ENCODE measurements at regions not wholly inside any gene's neighbourhood (a gene's known extent, or its start where the extent isn't known, plus 50 kb on each side); places are given as distances from the start of the nearest gene placed in this dataset.

DNA sequence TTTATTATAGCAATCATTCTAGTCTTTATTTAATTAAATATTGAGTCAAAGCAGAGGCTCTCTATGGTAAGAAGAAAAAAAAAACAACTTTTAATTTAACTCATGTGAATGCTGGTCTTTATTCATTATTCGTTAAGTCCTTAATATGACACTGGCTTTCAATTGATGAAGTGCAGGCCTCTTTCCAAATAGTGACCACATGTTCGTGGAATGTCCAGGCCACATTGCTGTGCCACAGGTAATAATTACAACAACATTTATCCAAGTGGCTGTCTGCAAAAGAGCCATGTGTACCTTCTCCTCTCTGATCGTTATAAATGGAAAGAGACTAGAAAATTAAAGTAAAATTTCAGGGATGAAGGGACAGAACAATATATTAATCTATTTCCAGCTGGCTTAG, 220.1 kb upstream of the PABPC4L start:
- no peak for DNase-seq (ENCODE audit: low read depth in 4 of 4, low spot score in 3 of 4)

DNA sequence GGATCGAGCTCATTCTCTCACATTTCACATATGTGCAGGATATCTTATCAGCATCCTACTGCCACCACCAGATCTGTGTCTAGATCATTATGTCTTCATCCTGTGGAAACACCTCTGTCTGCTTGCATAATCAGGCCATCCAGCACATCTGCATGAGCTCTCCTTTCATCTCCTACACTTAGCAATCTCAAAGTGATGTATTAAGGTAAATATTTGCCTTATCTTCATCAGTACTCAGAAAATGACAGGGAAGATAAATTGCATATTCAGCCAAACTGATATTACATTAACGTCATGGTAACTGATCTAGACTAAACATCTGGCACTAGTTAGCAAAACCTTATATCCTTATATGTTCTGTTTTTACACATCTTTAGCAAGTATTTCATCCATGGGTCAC, 207.3 kb upstream of the PABPC4L start:
- no peak for DNase-seq (ENCODE audit: low read depth in 4 of 4, low spot score in 3 of 4)

DNA sequence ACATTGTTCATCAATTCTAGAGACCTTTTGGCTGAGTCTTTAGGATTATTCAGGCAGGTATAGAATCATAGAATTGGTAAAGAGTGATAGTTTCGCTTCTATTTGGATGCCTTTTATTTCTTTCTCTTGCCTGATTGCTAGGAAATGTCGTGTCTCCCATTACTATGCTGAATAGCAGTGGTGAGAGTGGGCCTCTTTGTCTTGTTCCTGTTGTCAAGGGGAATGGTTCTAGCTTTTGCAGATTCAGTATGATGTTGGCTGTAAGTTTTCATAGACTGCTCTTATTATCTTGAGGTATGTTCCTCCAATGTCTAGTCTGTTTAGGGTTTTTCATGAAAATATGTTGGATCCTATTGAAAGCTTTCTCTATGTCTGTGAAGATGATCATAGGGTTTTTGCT, 200.2 kb upstream of the PABPC4L start:
- DNase-seq (ENCODE audit: low read depth in 4 of 4, low spot score in 3 of 4): no peak

DNA sequence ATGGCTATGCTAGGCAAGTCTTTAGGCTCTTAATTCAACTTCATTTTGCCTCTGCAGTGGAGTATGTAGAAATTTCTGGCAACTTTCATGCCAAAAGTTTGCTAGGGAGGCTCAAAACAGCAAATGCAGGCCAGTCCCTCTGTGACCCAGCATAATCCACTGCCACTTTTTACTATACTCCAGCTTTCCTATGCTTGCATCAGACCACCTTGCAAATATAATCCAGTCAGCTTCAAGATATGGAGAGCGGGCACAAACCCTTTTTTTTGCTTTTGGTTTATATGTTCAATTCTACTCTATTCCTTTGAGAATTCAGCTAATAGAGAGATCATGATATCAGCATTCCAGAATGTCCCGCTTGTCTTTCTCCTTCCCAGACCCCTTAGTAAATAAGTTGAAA, 192.0 kb upstream of the PABPC4L start:
- DNase-seq (ENCODE audit: low read depth in 4 of 4, low spot score in 3 of 4): no peak

DNA sequence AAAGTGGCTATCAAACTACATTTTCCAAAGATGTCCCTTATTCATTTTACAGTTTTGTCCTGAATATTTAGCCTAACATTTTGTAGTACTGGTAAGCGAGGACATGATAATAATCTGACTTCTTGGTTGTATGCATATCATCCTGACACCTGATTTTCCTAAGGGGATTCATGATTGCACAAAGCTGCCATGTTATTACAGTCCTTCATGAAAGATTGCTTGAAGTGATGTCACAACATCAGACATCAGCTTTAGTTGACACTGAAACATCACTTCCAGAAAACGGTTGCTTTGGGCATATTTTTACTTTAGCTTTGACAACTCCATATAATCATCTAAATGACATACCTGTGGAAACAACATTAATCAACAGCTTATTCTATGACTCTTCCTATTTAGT, 188.7 kb upstream of the PABPC4L start:
- no peak for DNase-seq (ENCODE audit: low read depth in 4 of 4, low spot score in 3 of 4)

DNA sequence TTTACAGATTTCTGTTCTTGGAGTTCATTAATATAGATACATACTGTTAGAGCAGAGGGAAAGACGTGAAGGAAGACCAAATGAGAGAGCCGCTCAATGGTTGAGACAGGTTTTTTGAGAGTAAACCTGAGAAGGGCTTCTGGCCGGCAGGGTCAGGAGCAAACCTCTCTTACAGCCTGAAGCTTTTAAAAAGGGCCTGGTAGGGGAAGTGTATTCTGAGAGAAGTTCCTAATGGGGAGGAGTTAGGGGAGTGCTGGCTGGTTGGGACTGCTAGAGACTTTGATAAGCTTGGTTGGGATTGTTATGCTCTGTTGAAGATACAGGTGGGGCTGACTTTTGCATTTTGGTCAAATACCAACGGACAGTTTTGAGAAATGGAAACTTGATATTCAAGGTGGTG, 186.8 kb upstream of the PABPC4L start:
- DNase-seq (ENCODE audit: low read depth in 4 of 4, low spot score in 3 of 4): no peak

DNA sequence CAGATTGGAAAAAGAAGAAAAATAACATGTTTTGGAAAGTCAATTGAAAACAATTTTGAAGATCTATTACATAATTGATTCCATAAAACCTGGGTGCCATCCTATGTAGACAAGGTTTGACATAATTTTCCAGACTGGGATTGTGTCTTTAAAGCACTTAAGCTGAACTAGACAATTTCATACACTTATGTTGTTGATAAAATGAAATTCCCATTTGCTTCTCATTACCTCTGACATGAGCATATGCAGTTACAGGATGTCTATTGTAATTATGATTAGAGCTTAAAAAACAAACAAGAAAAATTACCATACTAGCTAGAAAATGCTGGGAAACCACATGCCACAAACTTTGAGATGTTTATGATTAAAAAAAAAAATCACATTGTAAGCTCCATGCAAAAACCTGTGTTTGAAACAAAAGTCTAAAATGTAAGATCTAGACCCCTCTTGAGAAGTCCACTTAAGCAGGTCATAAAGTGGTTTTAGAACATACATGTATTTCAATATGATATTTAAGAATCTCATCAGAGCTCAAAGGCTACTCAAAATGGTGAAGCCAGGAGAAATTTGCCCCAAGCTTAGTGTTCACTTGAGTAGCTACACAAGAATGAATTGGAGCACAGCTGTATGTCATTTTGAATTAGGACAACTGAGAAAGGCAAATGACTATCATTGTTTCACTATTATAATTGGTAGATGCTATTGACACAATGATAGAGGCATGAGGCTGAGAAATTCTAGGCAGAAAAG, 181.1 kb upstream of the PABPC4L start:
- no peak for DNase-seq (ENCODE audit: low read depth in 4 of 4, low spot score in 3 of 4)

DNA sequence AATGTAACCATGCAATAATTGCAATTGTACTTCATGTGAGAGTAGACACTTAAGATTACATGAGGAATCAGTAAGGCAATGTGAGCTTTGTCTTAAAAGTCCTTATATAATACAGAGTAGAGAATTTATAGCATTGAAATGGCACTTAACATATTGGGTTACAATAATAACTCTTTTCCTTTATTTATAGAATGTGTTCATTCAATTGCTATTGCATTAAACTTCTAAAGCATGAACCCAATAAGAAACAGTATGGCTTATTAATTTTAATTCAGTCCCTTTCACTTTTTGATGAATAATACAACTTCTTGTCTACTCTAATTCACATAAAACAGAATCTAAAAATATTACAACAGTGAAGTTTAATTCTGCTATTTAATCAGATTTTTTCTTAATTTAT, 174.2 kb upstream of the PABPC4L start:
- DNase-seq (ENCODE audit: low read depth in 4 of 4, low spot score in 3 of 4): no peak

DNA sequence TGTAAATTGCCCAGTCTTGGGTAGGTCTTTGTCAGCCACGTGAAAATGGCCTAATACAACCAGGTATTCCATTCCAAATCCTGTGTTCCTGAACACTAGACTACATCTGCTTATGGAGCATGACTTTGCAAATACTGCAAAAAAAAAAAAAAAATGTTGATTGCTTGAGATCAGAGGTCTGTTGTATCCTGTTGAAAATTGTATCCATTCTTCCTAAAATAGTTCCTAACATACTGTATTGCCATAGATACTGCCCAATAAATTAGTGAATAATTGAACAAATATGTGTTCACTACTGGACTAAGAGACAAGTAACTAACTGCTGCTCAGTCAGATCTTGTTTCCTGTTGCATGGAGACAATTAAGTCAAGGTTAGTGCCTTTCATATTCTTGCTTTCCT, 164.3 kb upstream of the PABPC4L start:
- no peak for DNase-seq (ENCODE audit: low read depth in 4 of 4, low spot score in 3 of 4)

DNA sequence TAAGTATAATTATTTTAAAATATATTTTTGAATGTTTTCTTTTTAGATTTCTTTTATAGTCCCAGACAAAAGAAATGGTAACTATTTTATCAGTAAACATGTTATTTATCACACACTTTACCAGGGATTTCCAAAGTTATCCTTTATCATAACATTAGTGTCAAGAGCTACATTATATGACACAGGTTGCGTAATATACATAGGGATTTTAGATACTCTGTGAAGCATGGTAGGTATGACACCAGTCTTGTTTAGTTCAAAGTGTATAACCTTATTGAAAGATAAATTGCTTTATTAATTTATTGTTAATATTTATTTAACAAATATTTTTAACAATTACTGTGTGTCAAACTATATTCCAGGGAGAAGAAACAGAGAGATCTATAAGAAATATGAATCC, 163.3 kb upstream of the PABPC4L start:
- DNase-seq (ENCODE audit: low read depth in 4 of 4, low spot score in 3 of 4): no peak

DNA sequence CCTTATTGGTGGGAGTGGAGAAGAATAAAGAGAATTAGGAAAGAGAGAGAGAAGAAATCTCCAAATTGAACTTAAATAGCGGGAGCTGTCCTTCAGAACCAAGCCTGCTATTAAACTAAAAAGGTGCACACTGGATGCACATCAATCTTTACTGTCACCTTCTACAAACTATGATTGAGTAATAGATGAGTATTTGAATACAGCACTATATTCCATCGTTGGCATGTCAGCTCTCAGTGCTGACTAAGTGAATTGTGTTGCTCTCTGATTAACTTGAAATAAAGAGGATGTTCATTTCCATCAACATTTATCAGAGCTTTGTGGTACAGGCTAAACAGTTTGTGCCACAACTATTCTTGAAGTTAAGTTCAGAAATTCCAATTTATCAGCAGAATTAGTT, 143.7 kb upstream of the PABPC4L start:
- no peak for DNase-seq (ENCODE audit: low read depth in 4 of 4, low spot score in 3 of 4)

DNA sequence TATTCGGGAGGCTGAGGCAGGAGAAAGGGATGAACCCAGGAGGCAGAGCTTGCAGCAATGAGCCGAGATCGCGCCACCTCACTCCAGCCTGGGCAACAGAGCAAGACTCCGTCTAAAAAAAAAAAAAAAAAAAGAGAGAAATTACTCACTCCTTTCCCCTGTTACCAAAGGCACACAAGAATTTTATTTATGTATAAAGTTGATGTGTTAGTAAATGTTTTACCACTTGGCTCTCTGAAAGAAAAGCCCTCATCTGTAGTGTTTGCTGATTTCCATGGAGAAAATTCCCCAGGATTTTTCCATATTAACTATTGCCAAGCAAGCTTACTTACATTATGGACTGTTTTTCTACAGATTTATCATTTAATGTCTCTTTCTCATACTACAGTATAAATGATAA, 142.1 kb upstream of the PABPC4L start:
- DNase-seq (ENCODE audit: low read depth in 4 of 4, low spot score in 3 of 4): no peak

DNA sequence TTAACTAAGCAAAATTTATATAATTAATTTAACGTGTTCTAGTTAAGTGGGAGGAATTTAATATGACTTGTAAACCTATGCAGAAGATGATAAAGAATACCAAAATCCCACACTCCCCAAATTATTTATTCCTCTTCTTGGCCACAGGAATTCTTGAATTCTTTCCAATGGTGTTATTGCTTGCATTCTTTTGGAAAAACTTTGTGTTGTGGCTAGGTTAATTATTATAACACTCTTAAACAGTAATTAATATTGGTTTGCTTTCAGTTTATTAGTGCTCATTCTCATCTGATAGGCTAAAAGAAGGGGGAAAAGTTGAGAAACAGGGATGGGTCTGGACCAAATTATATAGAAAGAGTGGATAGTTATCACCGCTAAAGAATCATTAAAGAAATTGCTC, 141.5 kb upstream of the PABPC4L start:
- no peak for DNase-seq (ENCODE audit: low read depth in 4 of 4, low spot score in 3 of 4)

DNA sequence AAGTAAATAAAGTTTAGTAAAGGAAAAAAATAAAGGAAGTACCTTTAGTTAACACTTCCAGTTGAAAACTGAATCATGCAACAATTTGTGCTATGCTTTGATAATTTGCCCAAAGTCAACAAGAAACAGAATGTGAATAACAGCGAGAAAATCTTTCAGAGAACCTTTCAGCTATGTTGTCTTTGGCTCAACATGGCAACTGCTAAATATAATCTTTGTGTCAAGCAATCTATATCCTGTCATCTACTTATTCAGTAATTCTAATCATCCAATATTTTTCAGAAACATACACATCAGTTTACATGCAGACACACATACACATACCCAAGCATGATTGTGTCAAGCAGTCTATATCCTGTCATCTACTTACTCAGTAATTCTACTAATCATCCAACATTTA, 136.0 kb upstream of the PABPC4L start:
- no peak for DNase-seq (ENCODE audit: low read depth in 4 of 4, low spot score in 3 of 4)

DNA sequence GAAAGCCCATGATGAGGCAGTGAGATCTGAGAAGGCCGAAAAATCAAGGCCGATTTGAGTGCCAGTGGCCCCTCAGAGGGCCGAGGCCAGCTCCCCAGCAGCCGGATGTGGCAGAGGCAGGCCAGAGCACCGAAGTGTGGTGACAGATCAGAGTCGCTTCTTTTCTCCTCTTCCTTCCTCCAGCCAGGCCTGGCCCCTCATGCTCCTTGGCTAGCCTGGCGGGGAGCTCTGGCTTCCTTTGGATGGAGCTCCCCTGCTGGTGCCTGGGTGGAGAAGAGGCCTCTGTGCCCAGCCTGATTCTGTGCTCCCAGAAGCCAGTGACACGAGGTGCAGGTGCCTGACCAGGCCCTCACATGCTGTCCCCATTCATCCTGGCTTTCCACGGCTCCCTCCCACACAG, 127.2 kb upstream of the PABPC4L start:
- no peak for DNase-seq (ENCODE audit: low read depth in 4 of 4, low spot score in 3 of 4)

DNA sequence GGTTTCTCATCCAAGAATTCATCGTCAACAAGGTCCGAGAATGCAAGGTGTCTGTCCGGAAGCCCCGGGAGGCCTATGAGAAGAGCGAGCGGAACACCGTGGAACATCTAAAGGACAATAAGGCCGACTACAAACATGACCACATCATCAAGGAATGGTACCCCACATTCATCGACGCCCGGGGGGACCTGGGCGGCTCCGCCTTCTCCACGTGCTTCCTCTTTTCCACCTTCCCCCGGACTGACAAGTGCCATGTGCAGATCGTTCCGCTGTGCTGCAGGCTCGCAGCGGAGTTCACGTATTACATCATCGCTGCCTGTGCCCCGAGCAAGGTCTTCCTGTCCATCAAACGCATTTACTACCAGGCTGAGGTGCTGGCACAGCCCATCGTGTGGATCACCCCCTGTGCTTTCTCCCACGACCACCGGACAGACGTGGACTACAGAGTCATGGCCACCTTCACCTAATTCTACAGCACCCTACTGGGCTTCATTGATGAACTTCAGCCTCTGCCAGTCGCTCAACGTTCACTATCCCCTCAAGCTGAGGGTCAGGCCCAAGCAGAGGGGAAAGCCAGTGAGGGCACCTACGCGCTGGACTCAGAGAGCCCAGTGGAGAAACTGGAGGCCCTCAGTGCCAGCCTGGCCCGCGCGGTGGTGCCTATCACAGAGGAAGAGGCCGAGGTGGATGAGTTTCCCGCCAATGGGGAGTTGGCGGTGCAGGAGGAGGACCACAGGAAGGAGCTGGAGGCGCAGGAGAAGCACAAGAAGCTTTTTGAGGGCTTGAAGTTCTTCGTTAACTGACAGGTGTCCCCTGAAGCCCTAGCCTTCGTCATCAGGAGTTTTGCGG, 125.9 kb upstream of the PABPC4L start:
- DNase-seq (ENCODE audit: low read depth in 4 of 4, low spot score in 3 of 4): no peak

DNA sequence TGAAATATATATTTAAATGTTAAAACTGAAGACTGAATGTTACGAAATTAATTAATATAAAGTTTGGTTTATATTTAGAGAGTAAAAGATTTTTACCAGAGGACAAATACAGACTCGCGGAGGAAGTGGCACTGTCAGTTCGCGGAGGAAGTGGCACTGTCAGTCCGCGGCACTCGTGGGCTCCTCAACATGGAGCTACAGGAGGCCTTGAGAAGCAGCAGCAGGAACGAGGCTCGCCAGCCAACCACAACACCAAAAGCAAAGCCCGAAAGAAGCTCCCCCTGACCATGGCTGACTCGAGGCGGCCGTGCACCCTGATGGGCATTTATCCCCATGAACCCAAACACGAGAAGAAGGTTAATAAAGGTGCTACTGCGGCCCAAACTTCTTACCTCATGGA, 125.3 kb upstream of the PABPC4L start:
- no peak for DNase-seq (ENCODE audit: low read depth in 4 of 4, low spot score in 3 of 4)

DNA sequence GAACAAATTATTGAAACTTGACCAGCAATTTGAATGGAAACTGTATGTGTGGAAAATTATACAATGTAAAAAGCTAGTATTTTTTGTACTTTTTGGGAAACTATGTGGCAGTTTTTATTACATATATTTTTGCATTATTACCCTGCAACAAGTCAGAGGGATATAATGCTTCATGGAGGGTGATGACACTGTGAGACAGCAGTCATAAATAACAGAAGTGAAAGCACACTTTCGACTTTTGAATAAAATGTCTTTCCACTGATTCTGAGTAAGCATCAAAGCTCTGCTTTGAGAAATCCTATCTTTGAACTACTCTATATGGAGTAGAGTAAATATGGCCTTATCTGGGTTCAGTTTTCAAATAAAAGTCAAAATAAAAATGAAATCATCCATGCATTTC, 122.6 kb upstream of the PABPC4L start:
- no peak for DNase-seq (ENCODE audit: low read depth in 4 of 4, low spot score in 3 of 4)

DNA sequence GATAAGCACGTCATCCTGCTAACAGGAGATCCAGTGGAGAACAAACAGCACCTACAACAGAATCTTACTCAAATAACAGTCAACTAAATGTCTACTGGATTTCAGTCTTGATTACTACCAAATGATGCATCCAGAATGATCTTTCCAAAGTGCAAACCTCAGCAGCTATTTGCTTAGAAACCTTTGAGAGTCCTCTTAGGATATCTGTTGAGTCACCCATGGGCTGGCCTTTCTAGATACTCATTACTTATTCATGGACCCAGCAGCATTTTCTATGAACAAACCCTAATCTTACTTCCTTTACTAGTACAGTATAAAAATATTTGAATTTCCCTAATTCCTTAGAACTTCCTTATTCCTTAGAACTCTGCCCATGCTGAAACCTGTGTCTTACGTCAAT, 118.5 kb upstream of the PABPC4L start:
- DNase-seq (ENCODE audit: low read depth in 4 of 4, low spot score in 3 of 4): no peak

DNA sequence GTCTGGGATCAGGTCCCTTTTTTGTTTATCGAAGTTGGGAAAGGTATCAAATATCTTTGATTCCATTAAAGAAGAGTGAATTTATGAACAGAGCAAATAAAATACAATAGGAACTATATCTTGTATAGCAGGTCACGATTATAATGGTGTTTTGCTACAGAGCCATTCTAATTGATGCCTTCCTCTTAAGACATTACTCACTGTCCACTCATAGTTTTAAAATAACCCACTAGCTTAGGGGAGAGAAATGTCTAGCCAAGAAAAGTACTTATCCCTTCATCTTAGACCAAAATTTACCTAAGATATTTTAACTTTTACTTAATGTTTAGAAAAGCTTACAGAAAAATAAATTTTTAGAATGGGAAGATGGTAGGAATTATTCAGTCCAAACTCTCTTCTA, 112.0 kb upstream of the PABPC4L start:
- no peak for DNase-seq (ENCODE audit: low read depth in 4 of 4, low spot score in 3 of 4)

DNA sequence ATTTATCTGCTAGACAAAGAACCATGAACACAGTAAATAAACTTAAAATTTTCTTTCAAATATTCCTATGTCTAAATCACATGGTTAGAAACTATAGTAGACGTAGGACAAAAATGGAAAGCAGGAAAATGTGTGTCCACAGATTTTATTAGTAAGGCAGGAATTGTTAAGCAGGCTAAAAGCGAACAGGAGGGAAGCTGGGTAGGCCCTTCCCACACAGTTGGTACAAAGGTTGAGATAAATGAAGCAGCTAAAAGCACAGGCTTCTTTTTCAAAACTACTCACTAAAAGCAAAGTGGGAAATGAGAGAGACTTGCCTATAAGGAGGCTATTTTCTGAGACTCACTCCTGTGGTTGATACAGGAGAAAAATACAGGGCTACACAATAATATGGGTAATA, 108.1 kb upstream of the PABPC4L start:
- no peak for DNase-seq (ENCODE audit: low read depth in 4 of 4, low spot score in 3 of 4)

DNA sequence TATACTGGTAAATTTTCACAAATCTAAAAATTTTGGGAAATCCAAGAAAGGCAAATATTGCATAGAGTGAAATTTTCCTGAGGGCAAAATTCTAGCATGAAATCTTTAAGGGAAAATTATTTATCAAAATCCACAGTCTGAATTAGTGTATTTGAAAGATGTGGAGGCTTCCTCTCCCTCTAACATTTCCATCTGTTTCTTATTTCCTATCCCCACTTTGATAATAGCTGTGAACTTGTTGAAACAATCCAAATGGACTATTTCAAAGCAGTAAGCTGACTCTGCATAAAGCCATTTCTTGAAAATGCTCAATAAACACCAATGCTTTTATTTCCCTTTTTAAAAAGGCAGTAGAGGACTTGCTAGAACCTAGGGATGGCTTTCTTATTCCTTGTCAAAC, 107.3 kb upstream of the PABPC4L start:
- no peak for DNase-seq (ENCODE audit: low read depth in 4 of 4, low spot score in 3 of 4)

Data from left renal pelvis (tissue), 4 donors.